Heart left ventricle (tissue), 16 donors: ENCODE measurements at regions not wholly inside any gene's neighbourhood (a gene's known extent, or its start where the extent isn't known, plus 50 kb on each side); places are given as distances from the start of the nearest gene placed in this dataset.
"Not testable (repeated sequence)": the region's sequence is repeated elsewhere in the genome, so short reads cannot be mapped to it uniquely, and the experiment has no call there.

ENCODE experiments used
- ATAC-seq, 4 donors: fragments of 200-7000 bp; cut with Tn5 transposase; one replicate each; pipeline ENCODE4 v1.9.1; 2020 to 2022; ENCODE audit warnings: moderate library complexity in 4 of 4, mild to moderate bottlenecking in 3 of 4, moderate number of reproducible peaks in 1 of 4
- DNase-seq, 5 donors: peaks; one replicate each; pipeline ENCODE4 v3.0.0-alpha.2; 2020
- H3K27ac ChIP-seq, 12 donors: fragments of 200-600 bp; sonication (generic) in 4 of 12; one replicate each; pipeline versions ENCODE4 v1.5.0 to v1.8.0; 2016 to 2022; ENCODE audit warnings: mild to moderate bottlenecking in 2 of 12
- H3K27me3 ChIP-seq, 9 donors: fragments of 200-600 bp; sonication (generic) in 2 of 9; one replicate each; pipeline versions ENCODE4 v1.5.1 to v1.8.0; 2016 to 2022; ENCODE audit warnings: mild to moderate bottlenecking in 3 of 9
- H3K36me3 ChIP-seq, 9 donors: fragments of 200-600 bp; sonication (generic) in 2 of 9; one replicate each; pipeline versions ENCODE4 v1.5.0 to v1.8.0; 2018 to 2022; ENCODE audit warnings: mild to moderate bottlenecking in 2 of 9
- H3K4me1 ChIP-seq, 12 donors: fragments of 200-600 bp; sonication (generic) in 4 of 12; one replicate each; pipeline versions ENCODE4 v1.5.0 to v1.8.0; 2016 to 2022; ENCODE audit warnings: mild to moderate bottlenecking in 3 of 12
- H3K4me3 ChIP-seq, 12 donors: fragments of 200-600 bp; sonication (generic) in 4 of 12; one replicate each; pipeline versions ENCODE4 v1.5.0 to v1.8.0; 2017 to 2022; ENCODE audit warnings: mild to moderate bottlenecking in 9 of 12, moderate library complexity in 4 of 12
- H3K9me3 ChIP-seq, 12 donors: fragments of 200-600 bp; sonication (generic) in 4 of 12; one replicate each; pipeline versions ENCODE4 v1.5.0 to v1.8.0; 2016 to 2022; ENCODE audit warnings: mild to moderate bottlenecking in 1 of 12
- POLR2A ChIP-seq, 2 donors: fragments of 450-650 bp; IDR thresholded peaks; one replicate each; pipeline ENCODE4 v1.6.1; 2017; ENCODE audit warnings: antibody characterized with exemption in 2 of 2, mild to moderate bottlenecking in 2 of 2, moderate library complexity in 2 of 2
- WGBS, 4 donors: extraction: QIAGEN DNeasy Blood & Tissue Kit in 2 of 4; methylation state at CpG; one replicate each; pipeline versions ENCODE4 v1.1.5 to v1.1.7; 2013 to 2018; 5-methylcytosine and 5-hydroxymethylcytosine counted together
- intact Hi-C, 10 donors: fragments of 100-400 bp; cut with DNase I; formaldehyde crosslinking; loops; one replicate each; pipeline versions ENCODE4 v1.11.1 to v1.14.2; 2022
- TF ChIP-seq, protein P1 (sequence below), 12 donors: fragments of 200-600 bp; sonication (generic) in 4 of 12; IDR thresholded peaks; one replicate each; pipeline versions ENCODE4 v1.5.0 to v1.8.0; 2018 to 2022; ENCODE audit warnings: antibody characterized with exemption in 12 of 12, mild to moderate bottlenecking in 5 of 12
- donor health status: ischemic (EF 13 %, LVEDD 7.1; RV severe dilation, severe dysfunction).
- donor health status: healthy with polysubstance abuse.
- donor health status: DM: no; HTN: yes; CAD: no.
- donor health status: DM: no; HTN: no; CAD: no.
- donor health status: ischemic (EF 25% LVEDD 6.9; RV normal size, moderate dysfunction).
- donor health status: ischemic (EF 25% LVEDD 5.7; RV mildly dilated, moderate dysfunction).
- donor health status: healthy.
- donor health status: DM: yes; HTN: yes; CAD: no.
- donor health status: ischemic (EF 35%, LVEDD 5.7; RV mildly dilated, moderate dysfunction).
- donor health status: nonischemic (EF 11% LVEDD 7.7; RV severe dilation, severe dysfunction).
- donor health status: DM: yes; HTN: yes; CAD: no.
- donor health status: PGD.
- donor health status: ischemic (EF 29% LVEDD 5.4; RV normal size, mild dysfunction).
- donor health status: nonischemic (EF 23%, LVEDD 6.1; RV moderate dilation, normal function).

DNA sequence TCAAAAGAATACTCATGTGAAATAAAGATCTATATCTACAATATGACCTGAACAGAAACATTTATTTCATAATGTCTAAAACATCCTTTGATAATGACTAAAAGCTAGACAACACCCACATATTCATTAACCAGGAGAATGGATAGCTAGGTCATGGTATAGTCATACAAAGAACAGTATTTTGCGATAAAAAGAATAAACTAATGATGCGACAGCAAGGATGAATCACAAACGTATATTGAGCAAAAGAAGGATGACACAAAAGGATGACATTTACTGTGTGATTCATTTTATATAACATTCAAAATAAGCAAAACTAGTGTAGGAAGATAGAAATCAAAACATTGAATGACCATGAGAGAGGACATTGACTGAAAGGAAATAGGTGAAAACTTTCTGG lies 1233.1 kb downstream of the OTOL1 start:
- intact Hi-C loops, result no loop called here

DNA sequence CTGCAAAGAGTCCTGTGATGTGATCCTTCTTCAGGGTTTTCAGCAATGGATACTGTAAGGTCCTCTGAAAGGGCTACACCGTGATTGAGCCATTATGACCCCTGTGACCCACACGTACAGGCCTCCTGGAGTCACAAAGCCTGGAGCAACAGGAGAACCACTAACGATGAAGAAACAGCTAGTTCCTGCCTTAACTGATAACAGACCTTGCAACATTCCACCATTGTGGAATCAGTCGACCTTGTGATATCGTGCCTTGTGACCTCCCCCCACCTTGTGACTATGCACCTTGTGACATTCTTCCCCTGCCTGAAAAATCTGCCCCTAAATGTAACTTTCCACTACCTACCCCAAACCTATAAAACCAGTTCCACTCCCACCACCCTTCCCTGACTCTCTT lies 1235.4 kb downstream of the OTOL1 start:
- H3K9me3 ChIP-seq, intact Hi-C loops, H3K27me3 ChIP-seq, H3K4me3 ChIP-seq, ATAC-seq, DNase-seq, H3K36me3 ChIP-seq, H3K4me1 ChIP-seq, H3K27ac ChIP-seq: not testable (repeated sequence)
- 67 to 83% (median 75%) methylated on average over 5 of the region's 5 CpGs for WGBS, 4 donors

More for the DNA sequence above, 1233.1 kb downstream of the OTOL1 start:
- H3K27ac ChIP-seq, result no peak overlapping the region
- H3K27me3 ChIP-seq, result no peaks in the 10 kb centered on the region
- no peaks in the 10 kb centered on the region for H3K4me1 ChIP-seq
- TF ChIP-seq POLR2A (IDR thresholded peaks at IDR 0.05), result no peak
- TF ChIP-seq, protein P1, sequence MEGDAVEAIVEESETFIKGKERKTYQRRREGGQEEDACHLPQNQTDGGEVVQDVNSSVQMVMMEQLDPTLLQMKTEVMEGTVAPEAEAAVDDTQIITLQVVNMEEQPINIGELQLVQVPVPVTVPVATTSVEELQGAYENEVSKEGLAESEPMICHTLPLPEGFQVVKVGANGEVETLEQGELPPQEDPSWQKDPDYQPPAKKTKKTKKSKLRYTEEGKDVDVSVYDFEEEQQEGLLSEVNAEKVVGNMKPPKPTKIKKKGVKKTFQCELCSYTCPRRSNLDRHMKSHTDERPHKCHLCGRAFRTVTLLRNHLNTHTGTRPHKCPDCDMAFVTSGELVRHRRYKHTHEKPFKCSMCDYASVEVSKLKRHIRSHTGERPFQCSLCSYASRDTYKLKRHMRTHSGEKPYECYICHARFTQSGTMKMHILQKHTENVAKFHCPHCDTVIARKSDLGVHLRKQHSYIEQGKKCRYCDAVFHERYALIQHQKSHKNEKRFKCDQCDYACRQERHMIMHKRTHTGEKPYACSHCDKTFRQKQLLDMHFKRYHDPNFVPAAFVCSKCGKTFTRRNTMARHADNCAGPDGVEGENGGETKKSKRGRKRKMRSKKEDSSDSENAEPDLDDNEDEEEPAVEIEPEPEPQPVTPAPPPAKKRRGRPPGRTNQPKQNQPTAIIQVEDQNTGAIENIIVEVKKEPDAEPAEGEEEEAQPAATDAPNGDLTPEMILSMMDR (IDR thresholded peaks at IDR 0.05), result no peak
- 89 to 96% (median 94%) methylated on average over 3 of the region's 3 CpGs for WGBS, 4 donors
- H3K36me3 ChIP-seq, result no peaks in the 10 kb centered on the region
- no peaks in the 10 kb centered on the region for H3K9me3 ChIP-seq
- ATAC-seq (no peak), DNase-seq (no peak)
- H3K4me3 ChIP-seq, result no peak overlapping the region

DNA sequence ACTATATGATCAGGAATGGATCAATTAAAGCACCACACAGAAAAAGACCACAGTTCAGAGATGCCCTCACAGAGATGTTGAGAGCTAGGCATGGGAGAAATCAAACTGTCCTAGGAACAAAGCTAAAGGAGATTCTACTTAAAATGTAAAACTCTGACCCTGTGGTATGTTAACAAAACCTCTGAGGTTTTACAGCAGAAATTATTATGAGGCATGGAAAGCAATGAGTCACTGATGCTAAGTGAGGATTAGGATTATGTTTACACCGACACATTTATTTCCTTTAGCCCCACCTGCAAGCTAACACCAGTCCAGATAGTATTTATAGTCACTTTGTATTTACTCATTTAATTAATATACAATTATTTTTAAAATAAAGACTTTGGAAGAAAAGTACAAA lies 1242.2 kb downstream of the OTOL1 start:
- H3K9me3 ChIP-seq, result no peaks in the 10 kb centered on the region
- no peak overlapping the region for H3K4me3 ChIP-seq
- TF ChIP-seq, protein P1 (IDR thresholded peaks at IDR 0.05), result no peak
- no peak for TF ChIP-seq POLR2A (IDR thresholded peaks at IDR 0.05)
- no peak for DNase-seq
- no peaks in the 10 kb centered on the region for H3K36me3 ChIP-seq
- ATAC-seq, result no peak
- intact Hi-C loops, result no loop called here
- H3K27ac ChIP-seq, result no peak overlapping the region
- H3K27me3 ChIP-seq, result no peaks in the 10 kb centered on the region
- no peaks in the 10 kb centered on the region for H3K4me1 ChIP-seq
- 61 to 81% (median 66%) methylated on average over 1 of the region's 1 CpG for WGBS, 4 donors

DNA sequence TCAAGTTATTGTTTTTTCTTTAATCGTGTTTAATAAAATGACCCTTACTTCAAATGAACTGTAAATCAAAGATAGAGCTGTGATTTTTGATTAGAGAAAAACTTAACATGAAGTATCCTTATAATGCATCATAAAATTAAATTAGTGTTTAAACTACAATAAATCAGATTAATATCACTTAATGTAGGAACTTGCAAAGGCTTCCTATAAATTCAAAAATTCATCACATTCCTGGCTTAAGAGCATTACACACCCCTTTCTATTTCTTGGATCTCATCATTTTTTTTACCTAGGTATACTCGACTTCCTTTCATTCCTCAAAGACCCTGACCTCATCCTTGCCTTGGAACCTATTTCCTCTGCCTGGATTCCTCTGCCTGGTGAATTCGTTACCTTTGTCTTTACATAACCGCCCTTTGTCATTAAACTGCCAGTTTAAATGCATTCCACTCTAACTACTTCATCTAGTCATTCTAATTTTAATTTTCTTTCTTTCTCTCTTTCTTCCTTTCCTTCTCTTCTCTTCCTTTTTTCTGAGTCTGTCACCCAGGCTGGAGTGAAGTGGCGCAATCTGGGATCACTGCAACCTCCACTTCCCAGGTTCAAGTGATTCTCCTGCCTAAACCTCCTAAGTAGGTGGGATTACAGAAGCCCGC lies 1244.5 kb downstream of the OTOL1 start:
- TF ChIP-seq, protein P1 (IDR thresholded peaks at IDR 0.05), result no peak
- TF ChIP-seq POLR2A (IDR thresholded peaks at IDR 0.05), result no peak
- no peaks in the 10 kb centered on the region for H3K9me3 ChIP-seq
- DNase-seq (no peak), ATAC-seq (no peak)
- H3K4me1 ChIP-seq, result no peaks in the 10 kb centered on the region
- no peak overlapping the region for H3K27ac ChIP-seq
- intact Hi-C loops, result no loop called here
- H3K36me3 ChIP-seq, result no peaks in the 10 kb centered on the region
- H3K27me3 ChIP-seq, result no peaks in the 10 kb centered on the region
- no peak overlapping the region for H3K4me3 ChIP-seq
- WGBS, 4 donors, result 79 to 81% (median 80%) methylated on average over 6 of the region's 6 CpGs

DNA sequence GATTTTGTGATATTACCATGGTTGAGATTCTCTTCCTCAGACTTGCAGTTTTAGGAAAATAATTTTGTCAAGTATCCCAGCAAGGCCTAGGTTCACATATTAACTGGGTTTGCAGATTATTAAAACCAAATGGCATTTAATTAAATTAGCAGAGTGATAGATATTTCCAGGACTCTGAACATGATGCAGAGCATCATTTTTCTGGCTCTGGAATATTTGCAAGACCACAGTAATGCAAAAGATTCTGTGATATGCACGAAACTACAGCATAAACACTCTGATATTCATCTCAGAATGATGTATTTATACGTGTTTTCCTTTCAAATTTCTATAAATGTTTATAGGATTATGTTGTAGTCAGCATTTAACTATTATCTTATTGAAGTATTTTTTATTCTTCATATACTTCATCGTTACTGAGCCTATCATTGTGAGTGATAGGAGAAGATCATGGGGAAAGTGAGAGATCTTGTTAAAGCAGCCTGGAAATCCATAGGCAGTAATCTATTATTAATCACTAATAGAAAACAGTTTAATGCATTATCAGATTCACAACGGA lies 1245.6 kb downstream of the OTOL1 start:
- no peak for DNase-seq
- Histone ChIP-seq H3K27me3 (no peaks in the 10 kb centered on the region), H3K4me1 (no peaks in the 10 kb centered on the region), H3K9me3 (peaks cover 0 to under 1% (median 0%) of the 10 kb centered on the region in 12 donors), H3K27ac (no peak overlapping the region), H3K4me3 (no peak overlapping the region), H3K36me3 (no peaks in the 10 kb centered on the region)
- 74 to 81% (median 78%) methylated on average over 4 of the region's 4 CpGs for WGBS, 4 donors
- TF ChIP-seq, protein P1 (IDR thresholded peaks at IDR 0.05), result no peak
- no peak for TF ChIP-seq POLR2A (IDR thresholded peaks at IDR 0.05)
- intact Hi-C loops, result no loop called here
- ATAC-seq, result no peak
